DND-41 (cell line): ENCODE measurements at regions not wholly inside any gene's neighbourhood (a gene's known extent, or its start where the extent isn't known, plus 50 kb on each side); places are given as distances from the start of the nearest gene placed in this dataset.

ENCODE experiments used
- CTCF ChIP-seq: IDR thresholded peaks from 2 replicates; pipeline ENCODE4 v1.5.1; 2012; ENCODE audit warnings: borderline replicate concordance, low read length, moderate library complexity, mild to moderate bottlenecking; ENCODE audit not compliant: poor library complexity, severe bottlenecking; ENCODE audit errors: extremely low read depth
- EZH2 ChIP-seq: IDR thresholded peaks from 3 replicates; pipeline ENCODE4 v1.6.1; 2012; ENCODE audit warnings: borderline replicate concordance, low read depth, mild to moderate bottlenecking, moderate library complexity, low read length, inconsistent platforms; ENCODE audit not compliant: severe bottlenecking

- TF ChIP-seq CTCF = no peak
- TF ChIP-seq EZH2 = no peak
Observed at GRCh38 chr18:43917520-43917919, 640.2 kb upstream of the SYT4 start.
